Smooth muscle cell (in vitro differentiated cells): ENCODE measurements at regions not wholly inside any gene's neighbourhood (a gene's known extent, or its start where the extent isn't known, plus 50 kb on each side); places are given as distances from the start of the nearest gene placed in this dataset.

ENCODE experiments used
- DNase-seq: peaks from one replicate; lab custom pipeline; 2025; ENCODE audit not compliant: unreplicated experiment; lab: John Stamatoyannopoulos, UW
- H2AFZ ChIP-seq: fragments of 200-600 bp; sonication (generic); 2 replicates; pipeline ENCODE4 v1.6.0; 2016; ENCODE audit warnings: antibody characterized with exemption, low read depth, mild to moderate bottlenecking
- H3F3A ChIP-seq: fragments of 200-600 bp; sonication (generic); 2 replicates; pipeline ENCODE4 v1.6.0; 2017; ENCODE audit warnings: antibody characterized with exemption, low read depth
- H3K27ac ChIP-seq: fragments of 200-600 bp; sonication (generic); 2 replicates; pipeline ENCODE4 v1.5.1; 2016; ENCODE audit warnings: low read depth, mild to moderate bottlenecking
- H3K27me3 ChIP-seq: fragments of 200-600 bp; sonication (generic); 2 replicates; pipeline ENCODE4 v1.6.1; 2016; ENCODE audit warnings: low read depth, mild to moderate bottlenecking
- H3K36me3 ChIP-seq: fragments of 200-600 bp; sonication (generic); 2 replicates; pipeline ENCODE4 v1.5.1; 2016; ENCODE audit warnings: low read depth
- H3K4me1 ChIP-seq: fragments of 200-600 bp; sonication (generic); 2 replicates; pipeline ENCODE4 v1.5.1; 2016; ENCODE audit warnings: low read depth
- H3K4me2 ChIP-seq: fragments of 200-600 bp; sonication (generic); 2 replicates; pipeline ENCODE4 v1.6.0; 2016; ENCODE audit warnings: mild to moderate bottlenecking
- H3K4me3 ChIP-seq: fragments of 200-600 bp; sonication (generic); 2 replicates; pipeline ENCODE4 v1.5.1; 2016; ENCODE audit warnings: mild to moderate bottlenecking
- H3K79me2 ChIP-seq: fragments of 200-600 bp; sonication (generic); 2 replicates; pipeline ENCODE4 v1.6.0; 2016; ENCODE audit warnings: low read depth, mild to moderate bottlenecking
- H3K9ac ChIP-seq: fragments of 200-600 bp; sonication (generic); 2 replicates; pipeline ENCODE4 v1.6.0; 2016; ENCODE audit warnings: low read depth
- H3K9me3 ChIP-seq: fragments of 200-600 bp; sonication (generic); replicated peaks from 2 replicates; pipeline ENCODE4 v1.5.1; 2016; ENCODE audit warnings: low read depth
- H4K20me1 ChIP-seq: fragments of 200-600 bp; sonication (generic); 2 replicates; pipeline ENCODE4 v1.6.0; 2016; ENCODE audit warnings: low read depth
- CTCF ChIP-seq: fragments of 200-600 bp; sonication (generic); IDR thresholded peaks from 2 replicates; pipeline ENCODE4 v1.5.1; 2017; ENCODE audit warnings: borderline replicate concordance, mild to moderate bottlenecking, antibody characterized with exemption; ENCODE audit not compliant: insufficient read depth, poor library complexity, severe bottlenecking
- WGBS: methylation state at CpG from one replicate; pipeline ENCODE4 v1.1.7; 2016; ENCODE audit warnings: low lambda C conversion rate; 5-methylcytosine and 5-hydroxymethylcytosine counted together

GRCh38 chr6:71137973-71138372 lies 150.6 kb upstream of the OGFRL1 start:
- no peak overlapping the region for H3K9ac ChIP-seq
- H3K4me2 ChIP-seq = no peak overlapping the region
- no peak for DNase-seq
- TF ChIP-seq CTCF = no peak
- H3F3A ChIP-seq = no peaks in the 10 kb centered on the region
- H3K27ac ChIP-seq = no peak overlapping the region
- no peak overlapping the region for H2AFZ ChIP-seq
- H3K4me3 ChIP-seq = no peak overlapping the region
- H3K9me3 ChIP-seq = no peaks in the 10 kb centered on the region
- H3K79me2 ChIP-seq = no peaks in the 10 kb centered on the region
- H3K36me3 ChIP-seq = no peaks in the 10 kb centered on the region
- WGBS = 86% methylated on average over 1 of the region's 1 CpG
- H4K20me1 ChIP-seq = no peaks in the 10 kb centered on the region
- no peaks in the 10 kb centered on the region for H3K4me1 ChIP-seq
- H3K27me3 ChIP-seq = no peaks in the 10 kb centered on the region

GRCh38 chr6:71138376-71138775 lies 150.2 kb upstream of the OGFRL1 start:
- no peaks in the 10 kb centered on the region for H3K4me1 ChIP-seq
- H3K36me3 ChIP-seq = no peaks in the 10 kb centered on the region
- no peak for TF ChIP-seq CTCF
- no peak overlapping the region for H3K4me3 ChIP-seq
- no peaks in the 10 kb centered on the region for H4K20me1 ChIP-seq
- H3F3A ChIP-seq = no peaks in the 10 kb centered on the region
- WGBS = 69% methylated on average over 2 of the region's 2 CpGs
- no peak overlapping the region for H2AFZ ChIP-seq
- H3K27ac ChIP-seq = no peak overlapping the region
- H3K9me3 ChIP-seq = no peaks in the 10 kb centered on the region
- no peak overlapping the region for H3K4me2 ChIP-seq
- no peak overlapping the region for H3K9ac ChIP-seq
- H3K79me2 ChIP-seq = no peaks in the 10 kb centered on the region
- no peak for DNase-seq
- H3K27me3 ChIP-seq = no peaks in the 10 kb centered on the region

GRCh38 chr6:71139249-71139648 lies 149.4 kb upstream of the OGFRL1 start:
- H3K9ac ChIP-seq = no peak overlapping the region
- H3K4me2 ChIP-seq = no peak overlapping the region
- no peak for DNase-seq
- H3K27ac ChIP-seq = no peak overlapping the region
- H3K9me3 ChIP-seq = no peaks in the 10 kb centered on the region
- no peaks in the 10 kb centered on the region for H3K4me1 ChIP-seq
- 49% methylated on average over 3 of the region's 3 CpGs for WGBS
- H4K20me1 ChIP-seq = no peaks in the 10 kb centered on the region
- H3F3A ChIP-seq = no peaks in the 10 kb centered on the region
- H3K79me2 ChIP-seq = no peaks in the 10 kb centered on the region
- TF ChIP-seq CTCF = no peak
- H3K36me3 ChIP-seq = no peaks in the 10 kb centered on the region
- H3K4me3 ChIP-seq = no peak overlapping the region
- H3K27me3 ChIP-seq = no peaks in the 10 kb centered on the region
- H2AFZ ChIP-seq = no peak overlapping the region

GRCh38 chr6:71153755-71154325 lies 134.8 kb upstream of the OGFRL1 start:
- peaks cover 4% of the 10 kb centered on the region for H3K4me1 ChIP-seq
- no peaks in the 10 kb centered on the region for H3K79me2 ChIP-seq
- H3K4me2 ChIP-seq = no peak overlapping the region
- no peak for DNase-seq
- no peak overlapping the region for H3K4me3 ChIP-seq
- H3K27ac ChIP-seq = no peak overlapping the region
- no peak for TF ChIP-seq CTCF
- H4K20me1 ChIP-seq = no peaks in the 10 kb centered on the region
- no peaks in the 10 kb centered on the region for H3F3A ChIP-seq
- WGBS = 95% methylated on average over 9 of the region's 9 CpGs
- H3K9ac ChIP-seq = no peak overlapping the region
- no peaks in the 10 kb centered on the region for H3K36me3 ChIP-seq
- H2AFZ ChIP-seq = no peak overlapping the region
- H3K27me3 ChIP-seq = no peaks in the 10 kb centered on the region
- H3K9me3 ChIP-seq = no peaks in the 10 kb centered on the region
